ENCODE measurements at regions not wholly inside any gene's neighbourhood (a gene's known extent, or its start where the extent isn't known, plus 50 kb on each side); places are given as distances from the start of the nearest gene placed in this dataset.

DNA sequence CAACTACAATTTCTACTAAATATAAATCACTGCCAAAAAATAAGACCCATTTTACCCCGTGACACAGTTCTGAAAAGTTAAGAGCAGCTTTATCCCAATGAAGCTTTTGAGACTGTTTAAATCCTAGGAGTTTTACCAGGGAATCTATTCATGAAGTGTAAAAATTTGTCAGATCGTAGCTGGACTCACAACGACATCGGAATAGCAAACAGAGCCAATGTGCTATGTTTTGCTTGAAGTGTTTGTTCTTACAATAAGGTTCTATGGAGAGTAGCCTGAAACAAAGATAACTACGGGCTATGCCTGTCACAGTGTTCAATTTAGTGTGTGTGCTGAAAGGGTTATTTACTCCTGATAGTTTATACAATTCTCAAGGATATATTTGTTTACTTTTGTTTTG is 78.5 kb upstream of the L3MBTL4 start:
- no peak for DNase-seq
- no peak overlapping the region for H3K27ac ChIP-seq
- H3K9me3 ChIP-seq (ENCODE audit: severe bottlenecking): no peaks in the 10 kb centered on the region
- H3K36me3 ChIP-seq: no peaks in the 10 kb centered on the region
- H3K27me3 ChIP-seq (ENCODE audit: insufficient read depth, low read depth, severe bottlenecking): peaks cover 10% of the 10 kb centered on the region
- H3K4me3 ChIP-seq (ENCODE audit: low read depth, low read length): no peak overlapping the region
- TF ChIP-seq, protein P1, sequence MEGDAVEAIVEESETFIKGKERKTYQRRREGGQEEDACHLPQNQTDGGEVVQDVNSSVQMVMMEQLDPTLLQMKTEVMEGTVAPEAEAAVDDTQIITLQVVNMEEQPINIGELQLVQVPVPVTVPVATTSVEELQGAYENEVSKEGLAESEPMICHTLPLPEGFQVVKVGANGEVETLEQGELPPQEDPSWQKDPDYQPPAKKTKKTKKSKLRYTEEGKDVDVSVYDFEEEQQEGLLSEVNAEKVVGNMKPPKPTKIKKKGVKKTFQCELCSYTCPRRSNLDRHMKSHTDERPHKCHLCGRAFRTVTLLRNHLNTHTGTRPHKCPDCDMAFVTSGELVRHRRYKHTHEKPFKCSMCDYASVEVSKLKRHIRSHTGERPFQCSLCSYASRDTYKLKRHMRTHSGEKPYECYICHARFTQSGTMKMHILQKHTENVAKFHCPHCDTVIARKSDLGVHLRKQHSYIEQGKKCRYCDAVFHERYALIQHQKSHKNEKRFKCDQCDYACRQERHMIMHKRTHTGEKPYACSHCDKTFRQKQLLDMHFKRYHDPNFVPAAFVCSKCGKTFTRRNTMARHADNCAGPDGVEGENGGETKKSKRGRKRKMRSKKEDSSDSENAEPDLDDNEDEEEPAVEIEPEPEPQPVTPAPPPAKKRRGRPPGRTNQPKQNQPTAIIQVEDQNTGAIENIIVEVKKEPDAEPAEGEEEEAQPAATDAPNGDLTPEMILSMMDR (IDR thresholded peaks at IDR 0.05; ENCODE audit: low read depth, low read length): no peak

DNA sequence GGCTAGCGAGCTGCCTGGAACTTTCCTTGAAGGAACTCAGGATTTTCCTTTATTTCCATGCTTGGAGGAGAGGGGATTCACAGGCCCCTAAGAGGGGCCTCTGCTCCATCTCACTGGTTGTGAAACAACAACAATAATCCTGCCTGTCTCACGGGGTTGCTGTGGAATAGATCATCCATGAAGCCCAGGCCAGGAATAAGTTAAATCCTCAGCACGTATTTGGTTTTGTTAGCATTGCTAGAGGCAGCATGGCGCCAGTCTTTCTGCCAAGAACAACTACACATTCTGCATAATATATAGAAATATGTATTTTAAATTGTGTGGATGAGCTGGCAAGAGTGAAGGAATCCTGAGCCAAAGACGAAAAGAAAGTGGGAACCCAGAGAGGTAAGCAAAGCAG is 80.8 kb upstream of the L3MBTL4 start:
- Histone ChIP-seq H3K27me3 (ENCODE audit: insufficient read depth, low read depth, severe bottlenecking) (peaks cover 10% of the 10 kb centered on the region), H3K9me3 (ENCODE audit: severe bottlenecking) (no peaks in the 10 kb centered on the region), H3K4me3 (ENCODE audit: low read depth, low read length) (no peak overlapping the region), H3K36me3 (no peaks in the 10 kb centered on the region), H3K27ac (no peak overlapping the region)
- DNase-seq: no peak
- TF ChIP-seq, protein P1 (IDR thresholded peaks at IDR 0.05; ENCODE audit: low read depth, low read length): no peak

DNA sequence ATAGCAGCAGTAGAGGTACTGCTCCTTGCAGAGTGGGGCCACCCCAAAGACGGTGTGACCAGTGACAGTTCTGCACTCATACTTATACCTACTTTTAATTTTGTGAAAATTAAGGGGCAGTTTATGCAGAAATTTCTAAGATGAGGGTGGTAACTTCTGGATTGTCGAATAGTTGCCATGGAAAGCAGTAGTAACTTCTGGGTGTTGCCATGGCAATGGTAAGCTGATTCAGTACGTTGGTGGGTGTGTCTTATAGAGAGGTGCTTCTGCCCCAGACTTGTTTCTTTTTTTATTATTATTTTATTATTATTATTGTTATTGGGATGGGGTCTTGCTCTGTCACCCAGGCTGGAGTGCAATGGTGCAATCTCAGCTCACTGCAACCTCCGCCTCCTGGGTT is 82.8 kb upstream of the L3MBTL4 start:
- TF ChIP-seq, protein P1 (IDR thresholded peaks at IDR 0.05; ENCODE audit: low read depth, low read length): no peak
- no peaks in the 10 kb centered on the region for H3K9me3 ChIP-seq (ENCODE audit: severe bottlenecking)

DNA sequence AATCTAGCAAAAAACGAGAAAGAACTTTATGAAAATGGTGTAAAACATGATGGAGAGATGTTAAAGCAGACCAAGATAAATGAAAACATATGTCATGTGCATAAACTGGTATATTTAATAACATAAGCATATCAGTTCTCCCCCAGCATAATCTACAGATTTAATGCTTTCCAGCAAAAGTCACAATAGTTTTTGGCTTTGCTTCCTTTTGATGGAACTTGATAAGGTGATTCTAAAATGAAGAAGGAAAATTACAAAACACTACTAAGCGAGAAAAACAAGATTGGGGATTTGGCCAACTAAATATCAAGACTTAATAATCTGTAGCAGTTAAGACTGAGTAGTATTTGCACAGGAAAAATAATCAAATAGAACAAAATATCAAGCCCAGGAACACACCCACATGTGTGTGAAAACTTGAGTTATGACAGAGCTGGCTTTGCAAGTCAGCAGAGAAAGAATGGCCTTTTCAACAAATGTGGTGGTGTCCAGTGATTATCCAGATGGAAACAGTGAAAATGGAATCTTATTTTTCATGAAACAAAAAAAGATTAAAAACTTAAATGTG is 83.7 kb upstream of the L3MBTL4 start:
- Histone ChIP-seq H3K27ac (no peak overlapping the region), H3K27me3 (ENCODE audit: insufficient read depth, low read depth, severe bottlenecking) (peaks cover 20% of the 10 kb centered on the region), H3K9me3 (ENCODE audit: severe bottlenecking) (no peaks in the 10 kb centered on the region), H3K36me3 (no peaks in the 10 kb centered on the region), H3K4me3 (ENCODE audit: low read depth, low read length) (no peak overlapping the region)
- TF ChIP-seq, protein P1 (IDR thresholded peaks at IDR 0.05; ENCODE audit: low read depth, low read length): no peak
- DNase-seq: no peak

More for the DNA sequence above, 82.8 kb upstream of the L3MBTL4 start:
- H3K27me3 ChIP-seq (ENCODE audit: insufficient read depth, low read depth, severe bottlenecking): peaks cover 18% of the 10 kb centered on the region
- no peaks in the 10 kb centered on the region for H3K36me3 ChIP-seq
- H3K4me3 ChIP-seq (ENCODE audit: low read depth, low read length): no peak overlapping the region
- no peak overlapping the region for H3K27ac ChIP-seq
- DNase-seq: no peak

DNA sequence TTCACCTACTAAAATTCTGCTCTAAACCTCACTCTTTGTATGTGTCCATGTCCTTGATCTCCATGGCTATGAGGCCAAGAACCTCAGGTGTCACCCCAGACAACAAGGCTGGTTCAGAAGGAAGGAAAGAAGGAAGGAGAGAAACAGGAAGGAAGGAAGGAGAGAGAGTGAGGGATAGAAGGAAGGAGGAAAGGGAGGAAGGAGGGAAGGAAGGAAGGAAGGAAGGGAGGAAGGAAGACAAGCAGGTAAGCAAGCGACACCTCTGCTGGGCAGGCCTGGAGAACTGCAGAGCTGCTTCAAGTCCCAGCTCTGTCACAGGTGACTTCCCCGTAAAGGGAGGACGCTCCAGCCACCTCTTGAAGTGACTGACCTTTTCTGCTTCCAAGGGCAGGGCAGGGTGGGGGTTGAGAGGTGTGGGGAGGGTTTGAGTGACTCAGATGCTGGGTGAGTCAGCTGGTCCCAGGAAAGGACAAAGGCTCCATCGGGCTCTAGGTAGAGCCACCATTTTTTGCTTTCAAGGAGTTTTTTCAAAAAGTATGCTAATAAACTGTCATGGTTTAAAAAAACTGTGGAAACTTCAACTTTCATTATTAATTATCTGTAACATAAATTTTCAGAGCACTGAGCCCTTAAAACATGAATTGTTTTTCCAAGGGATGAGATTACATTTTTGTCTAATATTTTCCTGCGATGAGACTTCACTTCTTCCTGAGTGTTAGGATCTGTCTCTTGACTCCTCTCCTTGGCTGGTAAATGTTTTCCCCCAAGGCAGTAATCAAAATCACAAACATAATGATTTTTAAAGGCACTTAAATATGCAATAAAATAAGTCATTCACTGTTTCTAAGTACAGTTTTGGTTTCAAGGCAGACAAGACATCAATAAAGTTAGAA is 90.1 kb upstream of the L3MBTL4 start:
- no peak for DNase-seq
- no peak overlapping the region for H3K27ac ChIP-seq
- H3K4me3 ChIP-seq (ENCODE audit: low read depth, low read length): no peak overlapping the region
- no peaks in the 10 kb centered on the region for H3K9me3 ChIP-seq (ENCODE audit: severe bottlenecking)
- TF ChIP-seq, protein P1 (IDR thresholded peaks at IDR 0.05; ENCODE audit: low read depth, low read length): no peak
- no peaks in the 10 kb centered on the region for H3K36me3 ChIP-seq
- H3K27me3 ChIP-seq (ENCODE audit: insufficient read depth, low read depth, severe bottlenecking): peaks cover 33% of the 10 kb centered on the region
